IPS-11a (cell line): ENCODE measurements at regions not wholly inside any gene's neighbourhood (a gene's known extent, or its start where the extent isn't known, plus 50 kb on each side); places are given as distances from the start of the nearest gene placed in this dataset.

Experiments
- H3K4me3 ChIP-seq: one replicate; pipeline ENCODE4 v1.5.1; 2013; ENCODE audit warnings: low read depth, low read length, control low read depth

DNA sequence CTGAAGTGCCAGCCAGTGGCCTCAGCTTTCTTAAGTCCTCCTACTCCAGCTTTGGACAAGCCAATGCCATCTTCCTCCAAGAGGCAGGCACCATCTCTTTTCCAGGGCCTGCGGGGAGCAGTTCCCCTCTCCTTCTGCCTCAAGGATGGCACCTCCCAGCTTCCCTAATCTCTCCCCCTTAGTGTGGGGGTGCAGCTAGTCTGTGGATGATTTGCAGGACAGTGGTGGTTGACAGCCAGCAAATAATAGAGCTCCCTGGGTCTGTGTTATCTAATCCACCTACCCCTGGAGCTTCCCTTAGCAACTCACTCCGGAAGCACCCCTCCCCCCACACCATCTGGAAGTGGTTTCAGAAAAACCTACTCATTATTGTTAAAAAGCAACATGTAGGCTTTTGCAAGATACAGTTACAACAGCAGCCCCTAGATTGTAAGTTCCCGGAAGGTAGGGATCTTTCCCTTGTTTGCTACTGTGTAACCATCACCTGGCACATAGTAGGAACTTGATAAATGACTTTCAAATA lies 247.1 kb downstream of the BCOR start:
- no peak overlapping the region for H3K4me3 ChIP-seq

DNA sequence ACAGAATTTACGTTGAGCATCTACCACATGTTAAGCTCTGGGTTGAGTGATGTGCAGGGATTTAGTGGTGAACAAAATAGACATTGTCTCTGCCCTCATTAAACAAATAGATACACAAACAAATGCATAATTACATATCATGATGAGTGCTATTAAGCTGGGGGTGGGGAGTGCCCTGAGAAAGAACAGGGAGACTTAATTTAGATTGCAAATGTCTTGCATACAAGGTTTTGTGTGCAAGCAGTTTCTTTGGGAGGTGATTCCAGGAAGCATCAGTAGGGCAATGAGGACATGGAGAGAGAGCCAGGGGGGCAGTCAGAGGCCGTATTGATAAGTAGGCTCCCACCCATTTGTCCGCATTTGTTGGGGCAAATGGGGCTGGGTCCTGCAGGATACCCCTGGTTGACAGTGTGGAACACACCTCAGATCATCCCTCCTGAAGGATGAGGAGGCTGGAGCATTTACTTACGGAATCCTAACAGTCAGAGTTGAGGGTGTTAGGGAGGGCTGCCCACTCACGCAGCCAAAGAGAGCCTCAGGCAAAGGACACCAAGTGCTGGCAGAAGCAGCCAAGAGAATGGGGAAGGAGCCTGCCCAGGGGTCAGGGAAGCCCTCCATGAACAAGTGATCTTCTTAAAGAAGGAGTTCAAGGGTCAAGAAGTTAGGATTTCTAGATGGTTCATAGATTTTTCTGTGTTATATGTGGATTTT lies 245.9 kb downstream of the BCOR start:
- no peak overlapping the region for H3K4me3 ChIP-seq

DNA sequence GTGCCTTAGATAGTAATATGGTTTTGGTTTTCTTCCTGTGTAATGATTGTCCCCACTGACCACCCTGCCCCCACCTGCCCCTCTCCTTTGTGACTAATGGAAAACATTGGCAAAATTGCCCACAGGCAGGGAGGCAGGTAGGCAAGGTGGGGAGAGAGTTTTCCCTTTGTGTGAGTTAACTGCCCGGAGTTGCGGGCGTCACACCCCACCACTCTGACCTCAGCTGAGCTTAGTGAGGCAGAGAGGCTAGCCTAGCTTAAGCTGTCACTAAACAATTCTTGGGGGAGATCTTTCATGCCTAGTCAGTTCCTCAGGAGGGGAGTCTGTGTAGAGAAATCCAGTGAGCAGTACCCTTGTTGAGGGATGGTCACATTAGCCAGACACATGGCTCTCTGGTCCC lies 245.3 kb downstream of the BCOR start:
- no peak overlapping the region for H3K4me3 ChIP-seq

DNA sequence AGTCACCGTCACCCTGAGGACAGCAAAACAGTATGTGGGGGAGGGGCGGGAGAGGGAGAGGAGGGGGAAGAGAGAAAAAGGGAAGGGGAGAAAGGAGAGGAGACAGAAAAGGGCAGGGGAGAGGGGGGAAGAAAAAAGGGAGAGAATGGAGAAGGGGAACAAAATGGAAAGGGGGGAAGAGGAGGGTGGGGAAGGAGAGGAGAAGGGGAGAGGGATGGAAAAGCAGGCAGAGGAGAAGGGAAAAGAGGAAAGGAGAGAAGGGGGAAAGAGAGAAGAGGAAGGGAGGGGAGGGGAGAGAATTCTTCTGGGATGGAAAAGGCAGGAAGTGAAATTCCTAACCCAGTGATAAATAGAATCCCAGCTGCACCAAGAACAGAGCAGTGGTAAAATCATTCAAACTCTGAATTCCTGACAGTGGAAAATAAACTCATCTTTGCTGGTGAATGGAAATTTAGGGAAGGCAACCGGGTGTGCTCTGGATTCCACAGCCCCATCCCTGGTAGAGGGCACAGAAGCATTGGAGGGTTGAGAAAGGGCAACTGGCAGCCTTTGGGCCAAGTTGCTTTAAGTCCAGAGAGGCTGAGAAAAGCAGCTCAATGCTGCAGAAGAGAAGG lies 244.2 kb downstream of the BCOR start:
- H3K4me3 ChIP-seq: no peak overlapping the region

DNA sequence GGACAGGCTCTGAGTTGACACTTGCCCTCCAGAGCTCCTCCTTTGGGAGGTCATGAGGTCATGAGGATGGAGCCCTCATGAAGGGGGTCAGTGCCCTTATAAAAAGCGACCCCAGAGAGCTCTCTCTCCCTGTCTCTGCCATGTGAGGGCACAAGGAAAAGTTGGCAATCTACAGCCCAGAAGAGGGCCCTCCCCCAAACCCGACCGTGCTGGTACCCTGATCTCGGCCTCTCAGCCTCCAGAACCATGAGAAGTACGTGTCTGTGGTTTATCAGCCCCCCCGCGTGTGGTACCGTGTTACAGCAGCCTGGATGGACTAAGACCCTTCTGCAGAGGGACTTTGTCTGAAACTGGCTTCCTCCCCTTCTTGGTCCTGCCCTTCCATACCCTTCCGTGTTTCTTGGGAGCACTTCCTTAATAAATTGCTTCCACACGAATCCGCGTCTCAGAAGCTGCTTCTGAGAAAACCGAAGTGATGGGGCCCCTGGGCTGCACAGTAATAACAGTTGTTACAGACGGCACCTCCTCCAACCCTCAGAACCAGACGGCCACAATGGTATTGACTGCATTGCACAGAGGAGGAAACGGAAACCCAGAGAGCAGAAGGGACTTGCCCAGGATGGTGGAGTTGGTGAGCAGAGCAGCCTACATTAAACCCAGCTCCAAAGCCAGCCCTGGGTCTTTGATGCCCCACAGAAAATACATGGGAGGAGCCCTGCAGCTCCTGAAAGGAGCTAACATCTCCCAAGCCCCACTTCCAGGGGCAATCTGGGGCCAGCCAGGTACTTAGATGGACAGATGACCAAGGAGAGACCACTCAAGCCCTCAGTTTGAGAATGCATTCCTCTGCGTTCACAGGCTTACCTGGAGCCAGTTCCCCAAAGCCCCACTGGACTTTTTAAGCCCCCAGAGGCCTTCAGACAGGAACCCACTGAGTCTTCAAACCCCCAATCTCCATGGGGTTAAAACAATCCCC lies 242.7 kb downstream of the BCOR start:
- H3K4me3 ChIP-seq: no peak overlapping the region

DNA sequence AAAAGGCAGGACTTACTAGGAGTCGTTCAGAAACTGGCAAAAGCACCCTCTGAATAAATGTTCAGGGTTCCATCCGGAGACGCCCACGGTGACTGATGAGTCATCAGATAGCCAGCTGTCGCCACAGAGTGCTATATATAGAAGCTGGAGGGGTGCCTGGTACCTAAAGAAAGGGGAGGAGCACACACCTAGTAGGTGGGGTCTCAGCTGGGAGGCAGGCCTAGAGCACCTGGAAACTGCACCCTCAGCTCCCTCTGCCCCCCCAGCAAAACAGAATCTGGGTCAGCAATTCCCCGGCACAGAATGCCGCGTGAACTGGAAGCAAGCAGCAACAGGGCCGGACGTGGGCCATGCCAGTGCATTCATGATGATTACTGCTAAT lies 242.0 kb downstream of the BCOR start:
- H3K4me3 ChIP-seq: no peak overlapping the region

DNA sequence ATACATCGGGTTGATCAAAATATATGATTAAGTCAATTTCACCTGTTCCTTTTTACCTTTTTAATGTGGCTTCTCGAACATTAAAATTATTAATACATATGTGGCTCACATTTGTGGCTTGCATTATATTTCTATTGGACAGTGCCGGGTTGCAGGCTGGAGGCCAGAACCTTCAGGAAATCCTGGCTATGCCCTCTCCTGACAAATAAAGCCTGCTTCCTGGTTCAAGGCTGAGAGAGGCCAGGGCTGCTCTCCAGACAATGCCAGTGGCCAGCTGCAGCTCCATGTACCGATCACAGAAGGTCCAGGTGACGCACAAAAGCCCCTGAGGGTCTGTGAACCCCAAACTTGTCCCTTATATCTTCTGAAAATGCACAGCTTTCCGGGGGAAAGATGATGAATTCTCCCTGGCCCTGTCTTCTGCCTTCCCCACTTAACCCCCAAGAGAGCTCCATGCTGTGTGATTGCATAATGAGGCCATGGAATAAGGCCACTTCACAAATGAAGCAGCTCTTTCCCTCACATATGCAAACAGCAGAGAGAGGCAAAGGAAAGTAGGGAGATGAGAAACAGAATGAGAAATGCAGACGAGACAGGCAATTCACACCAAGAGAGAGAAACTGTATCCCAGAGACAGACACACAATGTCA lies 241.2 kb downstream of the BCOR start:
- H3K4me3 ChIP-seq: no peak overlapping the region

DNA sequence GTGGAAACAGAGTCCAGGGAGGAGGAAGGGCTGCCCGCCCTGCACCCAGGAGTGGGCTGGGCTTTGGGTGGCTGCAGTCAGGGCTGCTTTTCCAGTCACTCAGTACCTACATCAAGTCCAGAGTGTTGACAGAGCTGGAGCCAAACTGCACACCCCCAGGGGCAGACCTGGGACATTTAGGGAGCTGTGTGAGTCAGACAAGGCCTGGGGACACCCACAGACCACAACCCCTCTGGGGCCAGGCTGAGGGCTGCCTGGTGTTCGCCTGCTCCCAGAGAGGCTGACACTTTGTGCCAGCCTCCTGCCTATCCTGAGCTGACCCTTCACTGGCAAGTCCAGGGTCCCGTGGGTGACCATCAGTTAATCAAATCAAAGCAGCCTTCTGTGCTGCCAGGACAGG lies 240.0 kb downstream of the BCOR start:
- no peak overlapping the region for H3K4me3 ChIP-seq

DNA sequence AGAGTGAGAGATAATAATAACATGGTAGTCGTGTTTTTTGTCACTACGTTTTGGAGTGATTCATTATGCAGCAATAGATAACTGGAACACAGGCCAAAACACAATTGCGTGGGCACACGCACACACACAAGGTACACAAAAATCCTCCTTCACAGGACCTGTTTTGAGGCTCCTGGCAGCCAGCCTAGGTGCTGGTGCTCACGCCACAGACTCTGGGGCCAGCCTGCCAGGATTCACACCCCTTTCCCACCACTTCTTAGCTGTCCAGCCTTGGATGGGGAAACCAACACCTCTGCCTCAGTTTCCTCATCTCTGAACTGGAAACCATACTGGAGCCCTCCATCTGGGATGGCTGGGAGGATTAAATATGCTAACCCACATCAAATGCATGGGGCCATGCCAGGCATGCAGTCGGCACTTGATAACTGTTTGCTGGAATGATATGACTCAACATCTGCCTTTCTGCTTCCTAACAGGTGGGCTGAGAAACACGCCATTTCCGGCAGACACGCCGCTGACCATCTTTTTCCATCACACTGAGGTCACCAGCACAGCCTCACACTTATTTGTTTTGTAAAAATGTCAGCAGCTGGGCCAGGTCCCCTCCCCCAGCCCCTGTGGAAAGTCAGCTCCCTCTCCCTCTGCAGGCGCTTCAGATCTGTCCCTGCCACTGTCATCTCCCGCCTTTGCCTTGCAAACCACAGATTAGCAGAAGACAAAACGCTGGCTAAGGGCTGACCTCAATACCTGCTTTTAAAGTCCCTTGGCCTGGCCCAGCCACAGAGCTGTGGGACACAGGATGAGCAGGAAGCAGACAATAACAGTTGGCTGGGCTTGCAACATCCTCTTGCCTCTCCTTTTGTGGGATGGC lies 237.5 kb downstream of the BCOR start:
- no peak overlapping the region for H3K4me3 ChIP-seq

DNA sequence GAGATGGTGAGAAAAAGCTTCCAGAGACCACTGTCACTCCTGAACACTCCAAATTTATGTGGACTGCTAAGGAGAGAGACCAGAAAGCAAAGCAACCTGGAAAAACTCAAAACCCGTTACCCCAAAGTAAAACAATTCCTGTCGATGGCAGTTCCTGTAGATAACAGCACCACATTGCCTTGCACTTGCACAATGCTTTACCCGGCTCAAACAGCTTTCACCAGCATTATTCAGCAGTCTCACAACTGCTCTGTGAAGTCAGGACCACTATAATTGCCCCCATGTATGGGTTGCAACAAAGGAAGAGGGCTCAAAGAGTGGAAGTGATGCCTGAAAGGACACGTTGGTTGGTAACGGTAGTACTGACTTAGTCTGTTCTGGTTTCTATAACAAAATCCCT lies 234.8 kb downstream of the BCOR start:
- H3K4me3 ChIP-seq: no peak overlapping the region

DNA sequence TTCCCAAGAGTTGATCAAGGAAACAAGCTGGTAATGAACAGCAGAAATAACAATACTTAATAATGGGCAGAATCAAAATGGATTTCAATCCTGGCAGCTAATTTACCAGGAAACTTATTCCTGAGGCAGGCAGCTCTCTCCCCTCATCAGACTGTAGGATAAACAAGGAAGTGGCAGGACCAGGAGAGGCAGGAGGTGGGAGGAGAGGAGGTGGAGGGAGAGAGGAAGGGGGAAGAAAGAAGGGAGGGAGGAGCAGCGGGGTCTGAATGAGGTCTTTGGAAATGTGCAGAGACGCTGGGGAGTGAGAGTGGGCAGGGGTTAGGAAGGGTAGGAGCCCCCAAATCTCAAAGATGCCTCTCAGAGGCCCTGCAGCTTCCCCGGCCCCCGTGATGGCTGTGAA lies 231.5 kb downstream of the BCOR start:
- no peak overlapping the region for H3K4me3 ChIP-seq

DNA sequence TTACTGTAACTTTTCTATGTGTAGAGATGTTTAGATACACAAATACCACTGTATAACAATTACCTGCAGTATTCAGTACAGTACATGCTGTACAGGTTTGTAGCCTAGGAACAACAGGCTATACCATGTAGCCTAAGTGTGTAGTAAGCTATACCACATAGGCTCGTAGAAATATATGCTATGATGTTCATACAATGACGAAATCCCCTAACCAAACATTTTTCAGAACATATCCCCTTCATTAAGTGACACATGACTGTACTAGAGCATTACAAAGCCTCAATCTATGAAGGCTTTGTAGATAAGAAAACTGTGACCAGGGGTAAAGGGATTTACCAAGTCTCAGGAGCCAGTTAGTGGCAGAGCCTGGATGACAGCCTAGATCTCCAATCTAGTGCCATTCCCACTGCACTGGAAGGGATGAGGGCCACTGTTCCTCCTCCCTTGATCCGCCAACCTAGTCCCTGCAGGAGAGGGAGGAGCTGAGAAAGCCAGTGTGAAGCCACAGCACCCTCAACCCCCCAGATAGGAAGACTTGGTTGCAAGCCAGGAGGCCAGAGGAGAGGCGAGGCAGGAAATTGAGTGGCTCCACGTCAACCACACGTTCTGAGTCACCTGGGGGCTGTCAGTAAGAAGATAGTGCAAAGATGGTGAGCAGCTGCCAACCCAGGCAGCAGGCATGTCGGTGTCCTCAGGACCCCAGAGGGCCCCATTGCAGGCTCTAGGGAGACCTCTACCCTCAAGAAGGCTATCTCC lies 227.7 kb downstream of the BCOR start:
- H3K4me3 ChIP-seq: no peak overlapping the region

DNA sequence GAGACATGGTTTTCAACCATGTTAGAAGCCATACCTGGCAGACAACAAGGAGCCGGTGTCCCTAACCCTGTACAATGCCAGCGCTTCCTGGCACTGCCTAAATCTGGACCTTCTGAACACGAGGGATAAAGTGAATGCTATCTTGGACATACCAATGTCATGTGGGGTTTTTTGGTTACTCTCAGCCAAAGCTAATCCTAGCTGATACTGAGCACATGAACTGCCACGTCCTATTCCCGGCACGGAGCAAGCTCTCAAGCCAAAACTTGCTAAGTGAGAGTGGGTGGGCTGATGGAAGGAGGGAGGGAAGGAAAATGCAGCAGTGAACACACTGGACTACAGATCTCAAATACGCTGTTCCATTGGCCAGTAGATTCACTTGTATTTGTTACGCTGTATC lies 226.1 kb downstream of the BCOR start:
- H3K4me3 ChIP-seq: no peak overlapping the region

DNA sequence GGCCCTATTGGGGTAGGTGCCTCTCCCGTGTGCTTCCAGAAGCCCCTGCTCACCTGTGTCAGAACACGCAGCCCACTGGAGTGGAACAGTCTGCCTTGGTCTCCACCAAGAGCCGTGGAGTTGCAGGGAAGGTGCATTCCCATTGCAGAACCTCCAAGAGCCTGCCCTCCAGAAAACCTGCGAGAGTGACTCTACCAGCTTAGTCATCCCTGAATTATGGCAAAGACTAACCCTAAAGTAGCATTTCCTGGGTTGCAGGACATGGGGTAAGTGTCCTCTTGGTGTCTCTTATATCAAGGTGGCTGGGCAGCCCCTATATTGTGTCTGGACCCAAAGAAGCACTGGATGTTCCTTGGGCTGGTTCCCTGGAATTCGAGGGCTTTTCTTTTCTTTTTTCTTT lies 224.6 kb downstream of the BCOR start:
- H3K4me3 ChIP-seq: no peak overlapping the region

DNA sequence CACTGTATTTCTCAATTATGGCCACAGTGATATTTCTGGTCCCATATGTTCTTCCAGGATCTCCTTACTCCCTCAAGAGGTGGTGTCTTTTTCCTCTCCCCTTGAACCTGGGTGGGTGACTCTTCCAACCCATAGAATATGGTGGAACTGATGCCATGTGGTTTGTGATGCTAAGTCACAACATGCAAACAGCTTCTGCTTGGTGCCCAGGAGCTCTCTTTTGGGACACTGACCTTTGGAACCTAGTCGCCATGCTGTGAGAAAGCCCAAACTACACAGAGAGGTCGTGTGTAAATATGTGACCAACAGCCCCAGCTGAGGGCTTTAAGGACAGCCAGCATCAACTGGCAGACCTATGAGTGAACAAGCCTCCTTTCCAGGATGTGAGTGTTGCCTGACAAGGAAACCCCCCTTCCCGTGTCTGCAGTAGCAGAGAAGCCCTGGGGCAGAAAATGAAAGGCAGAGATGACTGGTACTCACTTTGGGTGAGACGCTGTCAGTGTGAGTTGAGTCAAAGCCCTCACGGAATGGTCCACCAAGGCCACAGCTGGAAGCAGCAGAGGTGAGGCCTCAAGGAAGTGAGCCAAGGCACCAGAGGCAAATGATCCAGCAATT lies 223.4 kb downstream of the BCOR start:
- H3K4me3 ChIP-seq: no peak overlapping the region

DNA sequence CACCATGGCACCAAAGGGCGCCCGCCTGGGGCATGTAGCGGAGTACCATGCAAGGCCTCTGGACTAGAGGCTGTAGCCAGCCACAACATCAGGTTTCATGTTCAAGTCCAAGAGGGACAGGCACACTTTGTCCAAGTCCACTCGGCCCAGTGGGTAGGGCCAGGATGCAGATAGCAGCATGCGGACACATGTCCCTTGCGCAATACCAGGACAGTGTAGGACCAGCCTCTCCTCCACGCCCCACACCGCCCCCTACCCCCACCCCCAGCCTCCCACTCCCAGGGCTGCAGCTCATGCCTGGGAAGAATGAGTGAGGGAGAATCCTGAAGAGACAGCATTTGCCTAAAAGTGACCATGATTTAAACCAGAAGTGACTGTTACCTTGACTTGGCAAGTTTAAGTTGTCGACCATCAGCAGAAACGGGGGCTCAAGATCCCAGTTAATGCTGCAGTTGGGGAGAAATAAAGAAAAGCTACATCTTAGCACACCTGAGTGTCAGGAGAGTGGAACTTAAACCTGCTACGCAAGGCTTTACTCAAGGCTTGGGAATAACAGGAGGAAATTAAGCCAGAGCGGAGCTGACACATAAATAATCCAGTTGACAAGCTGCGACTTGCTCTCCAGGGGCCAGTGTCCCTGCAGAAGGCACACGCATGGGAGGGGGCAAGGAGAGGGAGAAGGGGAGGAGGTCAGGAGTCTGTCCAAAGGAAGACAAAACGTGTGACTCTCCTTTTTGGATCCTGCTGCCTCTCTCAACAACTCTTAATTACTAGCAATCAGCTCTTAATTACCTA lies 221.7 kb downstream of the BCOR start:
- H3K4me3 ChIP-seq: no peak overlapping the region

DNA sequence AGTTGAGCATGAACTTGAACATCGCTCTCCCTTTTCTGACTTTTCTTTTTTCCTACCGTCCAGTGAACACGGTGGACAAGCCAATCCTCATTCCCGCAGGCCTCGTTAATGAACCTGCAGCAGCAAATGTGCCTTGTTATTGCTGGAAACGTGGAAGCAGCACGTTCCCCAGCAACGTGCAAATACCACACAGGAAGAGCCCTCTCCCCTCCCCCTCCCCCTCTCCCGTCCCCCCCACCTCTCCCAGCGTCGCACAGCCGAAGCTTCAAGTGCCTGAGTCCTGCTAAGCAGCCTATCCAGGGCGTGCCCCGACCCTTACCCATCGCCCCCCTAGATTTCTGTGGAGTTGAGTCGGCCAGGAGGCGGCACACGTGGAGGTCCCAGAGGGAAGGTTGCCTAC lies 219.9 kb downstream of the BCOR start:
- no peak overlapping the region for H3K4me3 ChIP-seq

DNA sequence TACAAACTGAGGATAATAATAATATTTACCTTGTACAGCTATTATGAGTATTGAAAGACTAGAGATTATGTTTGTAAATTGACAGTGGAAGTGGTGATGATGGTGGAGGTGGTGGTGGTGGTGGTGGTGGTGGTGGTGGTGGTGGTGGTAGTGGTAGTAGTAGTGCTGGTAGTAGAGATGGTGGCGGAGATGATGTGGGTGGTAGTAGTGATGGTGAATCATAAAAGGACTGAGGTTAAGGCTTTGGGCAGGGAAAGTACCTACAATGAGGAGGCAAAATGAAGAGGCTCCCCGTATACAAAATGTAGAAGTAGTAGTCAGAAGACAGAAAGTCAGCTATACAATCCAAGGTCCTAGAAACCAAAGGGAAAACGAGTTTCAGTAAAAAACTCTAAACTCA lies 214.1 kb downstream of the BCOR start:
- H3K4me3 ChIP-seq: no peak overlapping the region
